HCT116 (cell line): ENCODE measurements at regions not wholly inside any gene's neighbourhood (a gene's known extent, or its start where the extent isn't known, plus 50 kb on each side); places are given as distances from the start of the nearest gene placed in this dataset.

Experiments used
- ATAC-seq: fragments of 200-7000 bp; cut with Tn5 transposase; 2 replicates; pipeline ENCODE4 v1.9.1; 2020; ENCODE audit warnings: mild to moderate bottlenecking, moderate library complexity
- BruUV-seq: library from RNA; stranded (reverse); fragments of 400-500 nt; replicated peaks from 2 replicates; lab custom pipeline; 2021; lab: Mats Ljungman, UMichigan
- CTCF ChIA-PET: fragments of 300-600 bp; sonication (Branson Sonifier 250); formaldehyde crosslinking; loops from one replicate; lab custom pipeline; 2021; ENCODE audit warnings: antibody characterized with exemption; lab: Charles Lee
- POLR2A ChIA-PET: fragments of 300-600, 350-600 bp; sonication (Branson Sonifier 250); formaldehyde crosslinking; loops from one replicate; lab custom pipeline; 2021; ENCODE audit warnings: antibody characterized with exemption; lab: Charles Lee
- RAD21 ChIA-PET, 2 experiments: fragments of 300-600 bp; sonication (Branson Sonifier 250); formaldehyde crosslinking; loops; one replicate each; lab custom pipeline; 2023; ENCODE audit warnings: low total read pairs in 2 of 2; ENCODE audit not compliant: uncharacterized antibody in 2 of 2, unreplicated experiment in 2 of 2, low non-redundant PET in 1 of 2; lab: Charles Lee
- DNase-seq: peaks from one replicate; pipeline ENCODE4 v3.0.0-alpha.2; 2010; ENCODE audit warnings: low read depth, low spot score
- H2AFZ ChIP-seq: fragments of 200-600 bp; shearing (Covaris generic), sonication (generic); 2 replicates; pipeline ENCODE4 v1.6.1; 2017; ENCODE audit warnings: low read depth, mixed run types, mixed read lengths, antibody characterized with exemption, low read length; ENCODE audit not compliant: poor library complexity, severe bottlenecking
- H3K27ac ChIP-seq: 2 replicates; pipeline ENCODE4 v1.5.1; 2012; ENCODE audit warnings: low read depth, low read length
- H3K27me3 ChIP-seq: fragments of 200-600 bp; sonication (generic); 2 replicates; pipeline ENCODE4 v1.6.1; 2016; ENCODE audit warnings: mixed run types, low read length, mixed read lengths; ENCODE audit not compliant: insufficient read depth
- H3K36me3 ChIP-seq, 2 experiments: fragments of 200-500 bp in 1 of 2; fragments of 200-600 bp in 1 of 2; sonication (Bioruptor generic) in 1 of 2; sonication (generic) in 1 of 2; 2 replicates each; pipeline versions ENCODE4 v1.5.1 to v1.6.1; 2014 to 2016; ENCODE audit warnings: low read length in 2 of 2, inconsistent platforms in 1 of 2, mixed read lengths in 1 of 2, mixed run types in 1 of 2; ENCODE audit not compliant: insufficient read depth in 2 of 2, control insufficient read depth in 1 of 2
- H3K4me1 ChIP-seq, 2 experiments: fragments of 200-600 bp in 1 of 2; sonication (generic) in 1 of 2; 2 replicates each; pipeline versions ENCODE4 v1.5.1 to v1.6.1; 2012 to 2017; ENCODE audit warnings: low read length in 2 of 2, inconsistent platforms in 1 of 2, mild to moderate bottlenecking in 1 of 2, mixed read lengths in 1 of 2, mixed run types in 1 of 2, moderate library complexity in 1 of 2; ENCODE audit not compliant: insufficient read depth in 2 of 2, control insufficient read depth in 1 of 2
- H3K4me2 ChIP-seq: fragments of 200-600 bp; sonication (generic); 2 replicates; pipeline ENCODE4 v1.6.1; 2017; ENCODE audit warnings: mixed run types, low read length, mixed read lengths
- H3K4me3 ChIP-seq, 2 experiments: fragments of 200-600 bp in 1 of 2; sonication (generic) in 1 of 2; replicated peaks in 1 of 2; 2 replicates each; pipeline ENCODE4 v1.5.1; 2011 to 2016; ENCODE audit warnings: low read length in 2 of 2, control low read depth in 1 of 2, low read depth in 1 of 2, mild to moderate bottlenecking in 1 of 2, mixed read lengths in 1 of 2, mixed run types in 1 of 2
- H3K79me2 ChIP-seq: fragments of 200-600 bp; sonication (generic); 2 replicates; pipeline ENCODE4 v1.6.1; 2017; ENCODE audit warnings: mild to moderate bottlenecking, mixed run types, low read length, moderate library complexity, mixed read lengths; ENCODE audit not compliant: insufficient read depth
- H3K9ac ChIP-seq: fragments of 200-600 bp; sonication (generic); 2 replicates; pipeline ENCODE4 v1.6.1; 2016; ENCODE audit warnings: low read length, mixed read lengths
- H3K9me2 ChIP-seq: fragments of 200-600 bp; sonication (generic), shearing (Covaris generic); 2 replicates; pipeline ENCODE4 v1.6.1; 2017; ENCODE audit warnings: mixed run types, mild to moderate bottlenecking, moderate library complexity; ENCODE audit not compliant: insufficient read depth
- H3K9me3 ChIP-seq, 2 experiments: fragments of 200-500 bp in 1 of 2; fragments of 200-600 bp in 1 of 2; sonication (Bioruptor generic) in 1 of 2; sonication (generic) in 1 of 2; 2 replicates each; pipeline ENCODE4 v1.6.1; 2014 to 2017; ENCODE audit warnings: low read length in 2 of 2, mixed read lengths in 2 of 2, inconsistent platforms in 1 of 2, low read depth in 1 of 2, mild to moderate bottlenecking in 1 of 2, mixed run types in 1 of 2, moderate library complexity in 1 of 2; ENCODE audit not compliant: control insufficient read depth in 1 of 2, insufficient read depth in 1 of 2
- H4K20me1 ChIP-seq: fragments of 200-600 bp; sonication (generic), shearing (Covaris generic); 2 replicates; pipeline ENCODE4 v1.6.1; 2017; ENCODE audit warnings: mixed run types, mild to moderate bottlenecking, moderate library complexity; ENCODE audit not compliant: insufficient read depth
- ATF3 ChIP-seq: IDR thresholded peaks from 2 replicates; pipeline ENCODE4 v1.6.1; 2012
- CBX3 ChIP-seq: IDR thresholded peaks from 2 replicates; pipeline ENCODE4 v1.6.1; 2012; ENCODE audit warnings: low read depth
- CEBPB ChIP-seq: IDR thresholded peaks from 2 replicates; pipeline ENCODE4 v1.6.1; 2012; ENCODE audit warnings: low read depth
- CTCF ChIP-seq, 3 experiments: fragments of 200-600 bp in 1 of 3; sonication (generic) in 1 of 3; IDR thresholded peaks in 2 of 3; conservative IDR thresholded peaks in 1 of 3; 2 replicates each; pipeline ENCODE4 v1.5.1; 2012 to 2017; ENCODE audit warnings: low read depth in 2 of 3, low read length in 2 of 3, antibody characterized with exemption in 1 of 3, borderline replicate concordance in 1 of 3, control low read depth in 1 of 3, mild to moderate bottlenecking in 1 of 3, mixed read lengths in 1 of 3, mixed run types in 1 of 3, moderate library complexity in 1 of 3; ENCODE audit not compliant: insufficient read depth in 1 of 3
- EGR1 ChIP-seq: IDR thresholded peaks from 2 replicates; pipeline ENCODE4 v1.6.1; 2012; ENCODE audit warnings: low read depth
- ELF1 ChIP-seq: IDR thresholded peaks from 2 replicates; pipeline ENCODE4 v1.6.1; 2012; ENCODE audit warnings: low read depth, borderline replicate concordance
- FOSL1 ChIP-seq: IDR thresholded peaks from 2 replicates; pipeline ENCODE4 v1.6.1; 2012; ENCODE audit warnings: low read depth
- JUND ChIP-seq: IDR thresholded peaks from 2 replicates; pipeline ENCODE4 v1.6.1; 2012
- MAX ChIP-seq: IDR thresholded peaks from 2 replicates; pipeline ENCODE4 v1.6.1; 2012
- POLR2A ChIP-seq: IDR thresholded peaks from 2 replicates; pipeline ENCODE4 v1.7.0; 2011; ENCODE audit warnings: borderline replicate concordance; ENCODE audit not compliant: insufficient read depth, insufficient read length; ENCODE audit errors: extremely low read depth
- POLR2AphosphoS5 ChIP-seq: IDR thresholded peaks from 2 replicates; pipeline ENCODE4 v1.6.1; 2011; ENCODE audit warnings: mild to moderate bottlenecking, low read depth, low read length, moderate library complexity
- RAD21 ChIP-seq: IDR thresholded peaks from 2 replicates; pipeline ENCODE4 v1.6.1; 2012; ENCODE audit warnings: low read depth, mild to moderate bottlenecking
- REST ChIP-seq: IDR thresholded peaks from 2 replicates; pipeline ENCODE4 v1.6.1; 2012; ENCODE audit warnings: low read depth
- SIN3A ChIP-seq: IDR thresholded peaks from 2 replicates; pipeline ENCODE4 v1.6.1; 2012; ENCODE audit warnings: low read depth
- SP1 ChIP-seq: IDR thresholded peaks from 2 replicates; pipeline ENCODE4 v1.6.1; 2012; ENCODE audit warnings: low read depth
- TCF7L2 ChIP-seq: IDR thresholded peaks from 2 replicates; pipeline ENCODE4 v1.7.0; 2011; ENCODE audit warnings: borderline replicate concordance, inconsistent platforms; ENCODE audit not compliant: insufficient read depth, insufficient read length; ENCODE audit errors: extremely low read depth
- ZBTB33 ChIP-seq: IDR thresholded peaks from 2 replicates; pipeline ENCODE4 v1.6.1; 2011; ENCODE audit warnings: mild to moderate bottlenecking, low read length, moderate library complexity; ENCODE audit not compliant: insufficient replicate concordance; ENCODE audit errors: extremely low read depth
- ZNF274 ChIP-seq: fragments of 200-500 bp; sonication (Bioruptor generic); IDR thresholded peaks from 2 replicates; pipeline ENCODE4 v1.6.1; 2014; ENCODE audit warnings: mild to moderate bottlenecking, low read depth, low read length, inconsistent platforms
- intact Hi-C: fragments of 100-400 bp; cut with micrococcal nuclease; formaldehyde crosslinking; loops from 2 replicates; pipeline ENCODE4 v1.10.0; 2022

GRCh38 chr19:31147234-31147633 is 202.0 kb downstream of the TSHZ3 start (continued):
- TF ChIP-seq REST, result no peak
- no peak for TF ChIP-seq FOSL1
- TF ChIP-seq RAD21, result no peak
- TF ChIP-seq CBX3, result no peak
- TF ChIP-seq SIN3A, result no peak

- Histone ChIP-seq H3K4me2 (no peak overlapping the region), H4K20me1 (no peaks in the 10 kb centered on the region), H3K27me3 (no peaks in the 10 kb centered on the region), H3K9me3 (peaks cover 9 to 21% of the 10 kb centered on the region in 2 experiments; a peak in 2 of 4 replicates), H3K4me1 (no peaks in the 10 kb centered on the region), H3K79me2 (no peaks in the 10 kb centered on the region), H3K27ac (no peak overlapping the region), H3K9ac (no peak overlapping the region), H2AFZ (no peak overlapping the region), H3K9me2 (no peaks in the 10 kb centered on the region), H3K36me3 (no peaks in the 10 kb centered on the region), H3K4me3 (no peak overlapping the region)
- no TSS peak for BruUV-seq
- ChIA-PET POLR2A (no interaction called here), CTCF (no interaction called here), RAD21 (no interaction called here)
- ATAC-seq, result no peak
- intact Hi-C loops, result no loop called here
- no peak for DNase-seq
- TF ChIP-seq POLR2A, result no peak
- TF ChIP-seq SP1, result no peak
- no peak for TF ChIP-seq CTCF (IDR thresholded peaks at IDR 0.05 in 2 of 3, conservative IDR thresholded peaks at IDR 0.05 in 1 of 3; ENCODE audit: borderline replicate concordance in 1 of 3, insufficient read depth in 1 of 3, low read depth in 2 of 3, low read length in 2 of 3)
- TF ChIP-seq ELF1, result no peak
- TF ChIP-seq JUND, result no peak
- TF ChIP-seq EGR1, result no peak
- no peak for TF ChIP-seq ZNF274
- no peak for TF ChIP-seq CEBPB
- TF ChIP-seq ATF3, result no peak
- no peak for TF ChIP-seq RAD21
- TF ChIP-seq ZBTB33, result no peak
- no peak for TF ChIP-seq CBX3
- no peak for TF ChIP-seq TCF7L2
- TF ChIP-seq MAX, result no peak
- no peak for TF ChIP-seq POLR2AphosphoS5
Observed at GRCh38 chr19:31146546-31147183, 202.6 kb downstream of the TSHZ3 start.
